K562 (cell line): ENCODE measurements at regions not wholly inside any gene's neighbourhood (a gene's known extent, or its start where the extent isn't known, plus 50 kb on each side); places are given as distances from the start of the nearest gene placed in this dataset.

Experiments used
- CEBPB ChIP-seq: fragments of 450-650 bp; IDR thresholded peaks from 2 replicates; pipeline ENCODE4 v1.6.1; 2016; ENCODE audit warnings: missing genetic modification characterization, missing compliant biosample characterization
- CTCF ChIP-seq, 3 experiments: IDR thresholded peaks in 2 of 3; conservative IDR thresholded peaks in 1 of 3; 2 replicates each; pipeline ENCODE4 v1.5.1; 2011 to 2012; ENCODE audit warnings: low read length in 3 of 3, mild to moderate bottlenecking in 3 of 3, control low read depth in 2 of 3, improper control_type of control experiment in 1 of 3, inconsistent platforms in 1 of 3, low read depth in 1 of 3, mixed read lengths in 1 of 3, moderate library complexity in 1 of 3; ENCODE audit not compliant: insufficient read depth in 2 of 3
- HNRNPH1 ChIP-seq: fragments of 200-400 bp; formaldehyde crosslinking; optimal IDR thresholded peaks from 2 replicates; pipeline ENCODE3; 2017; ENCODE audit warnings: low read depth, mild to moderate bottlenecking, low read length, moderate library complexity
- POLR2A ChIP-seq: fragments of 450-650 bp; conservative IDR thresholded peaks from 2 replicates; pipeline ENCODE4 v1.6.1; 2016
- RFX1 ChIP-seq: fragments of 450-650 bp; IDR thresholded peaks from 2 replicates; pipeline ENCODE4 v1.6.1; 2016; ENCODE audit warnings: mild to moderate bottlenecking, moderate library complexity
- SP2 ChIP-seq: IDR thresholded peaks from 2 replicates; pipeline ENCODE4 v1.6.1; 2011; ENCODE audit warnings: mild to moderate bottlenecking, low read depth, low read length, moderate library complexity; ENCODE audit not compliant: poor library complexity, severe bottlenecking; ENCODE audit errors: extremely low read depth

- TF ChIP-seq RFX1 (no peak), HNRNPH1 (no peak), CTCF (IDR thresholded peaks at IDR 0.05 in 2 of 3, conservative IDR thresholded peaks at IDR 0.05 in 1 of 3; ENCODE audit: insufficient read depth in 2 of 3, low read depth in 1 of 3, low read length in 3 of 3) (no peak), POLR2A (no peak), CEBPB (tag) (no peak), SP2 (no peak)
Observed at GRCh38 chr5:86749841-86750240, 132.1 kb downstream of the COX7C start.
